Neural progenitor cell (in vitro differentiated cells): ENCODE measurements at regions not wholly inside any gene's neighbourhood (a gene's known extent, or its start where the extent isn't known, plus 50 kb on each side); places are given as distances from the start of the nearest gene placed in this dataset.
"Not testable (repeated sequence)": the region's sequence is repeated elsewhere in the genome, so short reads cannot be mapped to it uniquely, and the experiment has no call there.

ENCODE experiments used
- CTCF ChIP-seq: fragments of 200-600 bp; sonication (generic); IDR thresholded peaks from 2 replicates; pipeline ENCODE4 v1.5.1; 2017; ENCODE audit warnings: antibody characterized with exemption, mild to moderate bottlenecking
- EZH2 ChIP-seq: fragments of 200-600 bp; sonication (generic); IDR thresholded peaks from 2 replicates; pipeline ENCODE4 v1.6.1; 2017; ENCODE audit warnings: antibody characterized with exemption, mild to moderate bottlenecking, moderate library complexity
- EZH2phosphoT487 ChIP-seq: fragments of 200-600 bp; sonication (generic); IDR thresholded peaks from 2 replicates; pipeline ENCODE4 v1.6.1; 2017; ENCODE audit warnings: antibody characterized with exemption

- not testable (repeated sequence) for TF ChIP-seq EZH2, CTCF, EZH2phosphoT487
Observed at GRCh38 chr4:131496211-131496610, 1652.9 kb upstream of the PCDH10 start.
